Lower leg skin (tissue), 4 donors: ENCODE measurements at regions not wholly inside any gene's neighbourhood (a gene's known extent, or its start where the extent isn't known, plus 50 kb on each side); places are given as distances from the start of the nearest gene placed in this dataset.

ENCODE experiments used
- DNase-seq, 2 donors: peaks; one replicate each; pipeline ENCODE4 v3.0.0-alpha.2; 2019; ENCODE audit warnings: low spot score in 2 of 2
- H3K4me3 ChIP-seq: fragments of 200-600 bp; sonication (generic); 2 replicates; pipeline ENCODE4 v1.5.1; 2017; ENCODE audit warnings: mild to moderate bottlenecking, low read depth; ENCODE audit not compliant: poor library complexity, severe bottlenecking
- POLR2A ChIP-seq, 2 donors: fragments of 450-650 bp; IDR thresholded peaks; one replicate each; pipeline ENCODE4 v1.6.1; 2016 to 2017; ENCODE audit warnings: antibody characterized with exemption in 2 of 2, mild to moderate bottlenecking in 1 of 2, moderate library complexity in 1 of 2
- WGBS, 2 donors: methylation state at CpG; one replicate each; pipeline ENCODE4 v1.1.5; 2018; 5-methylcytosine and 5-hydroxymethylcytosine counted together
- intact Hi-C: fragments of 100-400 bp; cut with DNase I; formaldehyde crosslinking; loops from one replicate; pipeline ENCODE4 v1.15.0; 2023; ENCODE audit warnings: low total_unique reads
- TF ChIP-seq, protein P1 (sequence below), 3 donors: fragments of 450-650 bp; IDR thresholded peaks; one replicate each; pipeline ENCODE4 v1.5.1; 2016; ENCODE audit warnings: antibody characterized with exemption in 3 of 3, mild to moderate bottlenecking in 3 of 3, moderate library complexity in 2 of 3

- no peak for TF ChIP-seq POLR2A (IDR thresholded peaks at IDR 0.05)
- TF ChIP-seq, protein P1, sequence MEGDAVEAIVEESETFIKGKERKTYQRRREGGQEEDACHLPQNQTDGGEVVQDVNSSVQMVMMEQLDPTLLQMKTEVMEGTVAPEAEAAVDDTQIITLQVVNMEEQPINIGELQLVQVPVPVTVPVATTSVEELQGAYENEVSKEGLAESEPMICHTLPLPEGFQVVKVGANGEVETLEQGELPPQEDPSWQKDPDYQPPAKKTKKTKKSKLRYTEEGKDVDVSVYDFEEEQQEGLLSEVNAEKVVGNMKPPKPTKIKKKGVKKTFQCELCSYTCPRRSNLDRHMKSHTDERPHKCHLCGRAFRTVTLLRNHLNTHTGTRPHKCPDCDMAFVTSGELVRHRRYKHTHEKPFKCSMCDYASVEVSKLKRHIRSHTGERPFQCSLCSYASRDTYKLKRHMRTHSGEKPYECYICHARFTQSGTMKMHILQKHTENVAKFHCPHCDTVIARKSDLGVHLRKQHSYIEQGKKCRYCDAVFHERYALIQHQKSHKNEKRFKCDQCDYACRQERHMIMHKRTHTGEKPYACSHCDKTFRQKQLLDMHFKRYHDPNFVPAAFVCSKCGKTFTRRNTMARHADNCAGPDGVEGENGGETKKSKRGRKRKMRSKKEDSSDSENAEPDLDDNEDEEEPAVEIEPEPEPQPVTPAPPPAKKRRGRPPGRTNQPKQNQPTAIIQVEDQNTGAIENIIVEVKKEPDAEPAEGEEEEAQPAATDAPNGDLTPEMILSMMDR (IDR thresholded peaks at IDR 0.05), result no peak
- intact Hi-C loops, result no loop called here
- no peak for DNase-seq
- H3K4me3 ChIP-seq, result no peak overlapping the region
- whole genome bisulfite sequencing, 2 donors, result 43 to 65% methylated on average over 3 of the region's 3 CpGs
Measured at GRCh38 chr3:153848702-153849101, 272.5 kb upstream of the ARHGEF26 start.

DNA sequence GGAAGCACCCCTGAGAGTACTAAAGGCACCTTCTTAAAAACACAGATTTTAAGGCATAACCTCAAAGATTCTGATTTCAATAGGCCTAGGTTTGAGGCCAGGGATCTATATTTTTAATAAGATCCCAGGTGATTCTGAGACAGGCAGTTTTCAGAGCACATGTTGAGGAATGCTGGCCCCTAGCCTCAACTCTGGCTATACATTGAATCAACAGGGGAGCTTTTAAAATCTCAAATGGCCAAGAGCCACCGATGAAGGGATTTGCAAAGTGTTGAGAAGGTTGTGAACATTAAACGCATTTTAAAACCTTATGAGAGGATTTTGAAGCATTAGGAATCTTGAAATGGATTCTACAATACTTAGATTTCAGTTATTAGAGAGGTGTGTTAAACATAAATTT lies 268.8 kb upstream of the ARHGEF26 start:
- 73 to 78% methylated on average over 2 of the region's 2 CpGs for WGBS, 2 donors
- no peak for DNase-seq
- intact Hi-C loops, result no loop called here
- H3K4me3 ChIP-seq, result no peak overlapping the region
- TF ChIP-seq, protein P1 (IDR thresholded peaks at IDR 0.05), result no peak
- no peak for TF ChIP-seq POLR2A (IDR thresholded peaks at IDR 0.05)

DNA sequence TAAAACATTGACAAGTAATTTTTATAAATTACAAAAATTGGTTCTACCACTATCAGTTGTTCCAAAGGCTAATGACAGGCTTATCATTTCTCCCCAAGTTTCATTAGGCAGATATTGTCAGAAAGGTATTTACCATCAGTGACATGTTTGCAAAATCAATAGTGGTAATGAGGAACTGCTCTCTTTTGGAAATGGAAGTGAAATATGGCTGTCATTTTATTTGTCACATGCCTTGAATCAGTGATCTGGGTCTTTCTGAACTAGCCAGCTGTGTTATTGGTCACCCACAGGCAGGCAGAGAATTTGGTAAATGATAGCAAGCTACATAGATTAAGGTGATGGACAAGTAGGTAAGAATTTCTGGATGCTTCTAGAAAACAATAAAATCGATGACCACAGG lies 268.0 kb upstream of the ARHGEF26 start:
- H3K4me3 ChIP-seq, result no peak overlapping the region
- DNase-seq, result no peak
- 79 to 84% methylated on average over 1 of the region's 1 CpG for WGBS, 2 donors
- intact Hi-C loops, result no loop called here
- TF ChIP-seq, protein P1 (IDR thresholded peaks at IDR 0.05), result no peak
- TF ChIP-seq POLR2A (IDR thresholded peaks at IDR 0.05), result no peak

DNA sequence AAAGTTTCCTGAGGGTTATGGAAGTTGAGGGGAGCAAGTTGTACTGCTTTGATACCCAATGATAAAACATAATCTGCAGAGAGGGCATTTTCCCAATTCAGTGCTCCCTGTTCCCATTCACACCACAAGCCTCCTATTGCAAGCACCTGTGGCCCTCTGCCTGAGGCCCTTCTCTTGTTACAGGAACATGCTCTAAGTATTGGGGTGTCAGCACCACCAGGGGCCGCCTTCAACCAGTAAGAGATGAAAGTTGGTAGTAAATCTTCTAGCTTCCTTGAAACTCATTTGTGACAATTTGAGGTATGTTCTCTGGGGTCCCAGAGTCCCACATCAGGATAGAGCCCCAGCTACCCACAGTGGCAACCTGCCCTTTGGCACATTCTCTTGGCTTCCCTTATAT lies 265.4 kb upstream of the ARHGEF26 start:
- 73 to 93% methylated on average over 1 of the region's 1 CpG for WGBS, 2 donors
- intact Hi-C loops, result no loop called here
- DNase-seq, result no peak
- TF ChIP-seq POLR2A (IDR thresholded peaks at IDR 0.05), result no peak
- TF ChIP-seq, protein P1 (IDR thresholded peaks at IDR 0.05), result no peak
- H3K4me3 ChIP-seq, result no peak overlapping the region

DNA sequence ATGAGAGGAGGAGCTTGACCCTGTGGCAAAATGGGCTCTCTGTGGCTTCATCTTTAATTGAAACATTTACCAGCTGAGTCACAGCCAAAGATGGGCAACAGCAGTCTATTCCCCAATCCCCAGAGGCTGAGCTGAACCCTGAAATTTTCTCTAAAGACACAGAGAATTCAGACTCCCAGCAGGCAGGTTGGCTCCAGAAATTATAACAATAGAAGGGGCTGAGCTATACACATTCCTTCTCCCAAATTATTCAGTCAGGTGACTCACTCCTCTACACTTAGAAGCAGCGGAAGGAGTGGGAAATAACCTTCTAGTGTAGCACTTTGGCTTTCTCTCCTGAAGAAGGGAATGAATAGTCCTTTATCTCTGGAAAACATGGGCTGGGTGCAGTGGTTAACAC lies 264.3 kb upstream of the ARHGEF26 start:
- H3K4me3 ChIP-seq, result no peak overlapping the region
- intact Hi-C loops, result no loop called here
- DNase-seq, result no peak
- WGBS, 2 donors, result 82 to 85% methylated on average over 1 of the region's 1 CpG
- TF ChIP-seq, protein P1 (IDR thresholded peaks at IDR 0.05), result no peak
- no peak for TF ChIP-seq POLR2A (IDR thresholded peaks at IDR 0.05)

- DNase-seq, result no peak
- TF ChIP-seq POLR2A (IDR thresholded peaks at IDR 0.05), result no peak
- TF ChIP-seq, protein P1 (IDR thresholded peaks at IDR 0.05), result no peak
- intact Hi-C loops, result no loop called here
- H3K4me3 ChIP-seq, result no peak overlapping the region
- WGBS, 2 donors, result 77 to 88% methylated on average over 2 of the region's 2 CpGs
Measured at GRCh38 chr3:153864793-153865192, 256.4 kb upstream of the ARHGEF26 start.
